ENCODE measurements at regions not wholly inside any gene's neighbourhood (a gene's known extent, or its start where the extent isn't known, plus 50 kb on each side); places are given as distances from the start of the nearest gene placed in this dataset.
"Not testable (repeated sequence)": the region's sequence is repeated elsewhere in the genome, so short reads cannot be mapped to it uniquely, and the experiment has no call there.

DNA sequence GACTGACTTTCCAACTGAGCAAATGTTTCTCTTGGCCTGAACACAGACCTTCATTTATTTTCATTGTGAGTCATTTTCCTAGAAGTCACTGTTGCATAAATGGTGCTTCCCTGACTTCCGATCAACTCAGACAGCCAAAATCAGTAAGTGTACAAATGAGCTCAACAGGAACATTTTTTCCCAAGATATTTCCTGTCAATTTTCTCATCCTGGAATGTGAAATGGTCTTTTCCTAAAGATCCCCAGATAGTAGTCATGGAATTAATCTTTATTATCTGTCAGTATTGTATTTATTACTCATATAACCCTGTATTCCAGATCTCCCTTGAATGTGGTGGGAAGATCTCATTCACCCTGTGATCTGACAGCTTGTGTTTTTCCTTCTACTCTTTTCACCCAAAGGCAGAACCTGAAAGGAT, 360.3 kb upstream of the KIF2B start (continued):
- TF ChIP-seq, protein P1, sequence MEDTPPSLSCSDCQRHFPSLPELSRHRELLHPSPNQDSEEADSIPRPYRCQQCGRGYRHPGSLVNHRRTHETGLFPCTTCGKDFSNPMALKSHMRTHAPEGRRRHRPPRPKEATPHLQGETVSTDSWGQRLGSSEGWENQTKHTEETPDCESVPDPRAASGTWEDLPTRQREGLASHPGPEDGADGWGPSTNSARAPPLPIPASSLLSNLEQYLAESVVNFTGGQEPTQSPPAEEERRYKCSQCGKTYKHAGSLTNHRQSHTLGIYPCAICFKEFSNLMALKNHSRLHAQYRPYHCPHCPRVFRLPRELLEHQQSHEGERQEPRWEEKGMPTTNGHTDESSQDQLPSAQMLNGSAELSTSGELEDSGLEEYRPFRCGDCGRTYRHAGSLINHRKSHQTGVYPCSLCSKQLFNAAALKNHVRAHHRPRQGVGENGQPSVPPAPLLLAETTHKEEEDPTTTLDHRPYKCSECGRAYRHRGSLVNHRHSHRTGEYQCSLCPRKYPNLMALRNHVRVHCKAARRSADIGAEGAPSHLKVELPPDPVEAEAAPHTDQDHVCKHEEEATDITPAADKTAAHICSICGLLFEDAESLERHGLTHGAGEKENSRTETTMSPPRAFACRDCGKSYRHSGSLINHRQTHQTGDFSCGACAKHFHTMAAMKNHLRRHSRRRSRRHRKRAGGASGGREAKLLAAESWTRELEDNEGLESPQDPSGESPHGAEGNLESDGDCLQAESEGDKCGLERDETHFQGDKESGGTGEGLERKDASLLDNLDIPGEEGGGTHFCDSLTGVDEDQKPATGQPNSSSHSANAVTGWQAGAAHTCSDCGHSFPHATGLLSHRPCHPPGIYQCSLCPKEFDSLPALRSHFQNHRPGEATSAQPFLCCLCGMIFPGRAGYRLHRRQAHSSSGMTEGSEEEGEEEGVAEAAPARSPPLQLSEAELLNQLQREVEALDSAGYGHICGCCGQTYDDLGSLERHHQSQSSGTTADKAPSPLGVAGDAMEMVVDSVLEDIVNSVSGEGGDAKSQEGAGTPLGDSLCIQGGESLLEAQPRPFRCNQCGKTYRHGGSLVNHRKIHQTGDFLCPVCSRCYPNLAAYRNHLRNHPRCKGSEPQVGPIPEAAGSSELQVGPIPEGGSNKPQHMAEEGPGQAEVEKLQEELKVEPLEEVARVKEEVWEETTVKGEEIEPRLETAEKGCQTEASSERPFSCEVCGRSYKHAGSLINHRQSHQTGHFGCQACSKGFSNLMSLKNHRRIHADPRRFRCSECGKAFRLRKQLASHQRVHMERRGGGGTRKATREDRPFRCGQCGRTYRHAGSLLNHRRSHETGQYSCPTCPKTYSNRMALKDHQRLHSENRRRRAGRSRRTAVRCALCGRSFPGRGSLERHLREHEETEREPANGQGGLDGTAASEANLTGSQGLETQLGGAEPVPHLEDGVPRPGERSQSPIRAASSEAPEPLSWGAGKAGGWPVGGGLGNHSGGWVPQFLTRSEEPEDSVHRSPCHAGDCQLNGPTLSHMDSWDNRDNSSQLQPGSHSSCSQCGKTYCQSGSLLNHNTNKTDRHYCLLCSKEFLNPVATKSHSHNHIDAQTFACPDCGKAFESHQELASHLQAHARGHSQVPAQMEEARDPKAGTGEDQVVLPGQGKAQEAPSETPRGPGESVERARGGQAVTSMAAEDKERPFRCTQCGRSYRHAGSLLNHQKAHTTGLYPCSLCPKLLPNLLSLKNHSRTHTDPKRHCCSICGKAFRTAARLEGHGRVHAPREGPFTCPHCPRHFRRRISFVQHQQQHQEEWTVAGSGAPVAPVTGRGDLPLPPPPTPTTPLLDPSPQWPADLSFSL (CRISPR knock-in tag; IDR thresholded peaks at IDR 0.05), result no peak

DNA sequence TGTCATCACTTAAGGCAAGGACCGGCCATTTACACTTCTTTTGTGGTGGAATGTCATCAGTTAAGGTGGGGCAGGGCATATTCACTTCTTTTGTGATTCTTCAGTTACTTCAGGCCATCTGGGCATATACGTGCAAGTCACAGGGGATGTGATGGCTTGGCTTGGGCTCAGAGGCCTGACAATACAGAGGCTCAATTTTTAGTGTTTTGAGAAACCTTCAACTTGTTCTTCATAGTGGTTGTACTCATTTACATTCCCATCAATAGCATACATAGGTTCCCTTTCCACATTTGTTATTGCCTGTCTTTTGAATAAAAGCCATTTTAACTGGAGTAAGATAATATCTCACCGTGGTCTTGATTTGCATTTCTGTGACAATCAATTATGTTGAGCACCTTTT, 366.8 kb upstream of the KIF2B start:
- H4K20me1 ChIP-seq (ENCODE audit: insufficient read depth, low read length); H3K27ac ChIP-seq (ENCODE audit: extremely low read length, insufficient read depth, low read length); H3K9ac ChIP-seq (ENCODE audit: insufficient read depth, low read depth, low read length); DNase-seq (ENCODE audit: low spot score); ATAC-seq; BruUV-seq (replicated peaks); H3K79me2 ChIP-seq (ENCODE audit: insufficient read depth, low read length); H3K4me2 ChIP-seq (ENCODE audit: low read depth, low read length); H3K4me3 ChIP-seq (replicated peaks in 1 of 3; ENCODE audit: insufficient read depth in 1 of 3, low read depth in 2 of 3, low read length in 3 of 3); H3K27me3 ChIP-seq (ENCODE audit: control insufficient read depth in 1 of 2, insufficient read depth in 2 of 2, low read length in 2 of 2); H2AFZ ChIP-seq (ENCODE audit: low read length); H3K4me1 ChIP-seq (ENCODE audit: insufficient read depth, low read length); CTCF ChIA-PET (ENCODE audit: low intra/inter-chr PET ratio, low total read pairs); FAIRE-seq; POLR2A ChIA-PET; in situ Hi-C loops (cut with HindIII; ENCODE audit: extremely low pct_ligation_motif_present, low pct_unique_long_range_greater_than_20kb); H3K36me3 ChIP-seq (replicated peaks in 1 of 2; ENCODE audit: control insufficient read depth in 1 of 2, insufficient read depth in 2 of 2, low read length in 2 of 2); intact Hi-C loops (cut with micrococcal nuclease; ENCODE audit: unreplicated experiment): not testable (repeated sequence)
- WGBS (ENCODE audit: low lambda C conversion rate), result 17% methylated on average over 2 of the region's 3 CpGs
- peaks cover 94% of the 10 kb centered on the region for H3K9me3 ChIP-seq (ENCODE audit: low read length)

All from HepG2 (cell line).